Peyer's patch (tissue), 4 donors: ENCODE measurements at regions not wholly inside any gene's neighbourhood (a gene's known extent, or its start where the extent isn't known, plus 50 kb on each side); places are given as distances from the start of the nearest gene placed in this dataset.

Experiments
- POLR2A ChIP-seq, 2 donors: fragments of 450-650 bp; IDR thresholded peaks; one replicate each; pipeline ENCODE4 v1.5.1; 2017; ENCODE audit warnings: antibody characterized with exemption in 2 of 2, mild to moderate bottlenecking in 2 of 2, moderate library complexity in 2 of 2
- TF ChIP-seq, protein P1 (sequence below), 6 experiments: fragments of 450-650 bp in 4 of 6; fragments of 200-600 bp in 2 of 6; sonication (generic) in 1 of 6; IDR thresholded peaks; one replicate each; pipeline ENCODE4 v1.5.1; 2017 to 2019; ENCODE audit warnings: antibody characterized with exemption in 6 of 6, mild to moderate bottlenecking in 3 of 6, moderate library complexity in 1 of 6

DNA sequence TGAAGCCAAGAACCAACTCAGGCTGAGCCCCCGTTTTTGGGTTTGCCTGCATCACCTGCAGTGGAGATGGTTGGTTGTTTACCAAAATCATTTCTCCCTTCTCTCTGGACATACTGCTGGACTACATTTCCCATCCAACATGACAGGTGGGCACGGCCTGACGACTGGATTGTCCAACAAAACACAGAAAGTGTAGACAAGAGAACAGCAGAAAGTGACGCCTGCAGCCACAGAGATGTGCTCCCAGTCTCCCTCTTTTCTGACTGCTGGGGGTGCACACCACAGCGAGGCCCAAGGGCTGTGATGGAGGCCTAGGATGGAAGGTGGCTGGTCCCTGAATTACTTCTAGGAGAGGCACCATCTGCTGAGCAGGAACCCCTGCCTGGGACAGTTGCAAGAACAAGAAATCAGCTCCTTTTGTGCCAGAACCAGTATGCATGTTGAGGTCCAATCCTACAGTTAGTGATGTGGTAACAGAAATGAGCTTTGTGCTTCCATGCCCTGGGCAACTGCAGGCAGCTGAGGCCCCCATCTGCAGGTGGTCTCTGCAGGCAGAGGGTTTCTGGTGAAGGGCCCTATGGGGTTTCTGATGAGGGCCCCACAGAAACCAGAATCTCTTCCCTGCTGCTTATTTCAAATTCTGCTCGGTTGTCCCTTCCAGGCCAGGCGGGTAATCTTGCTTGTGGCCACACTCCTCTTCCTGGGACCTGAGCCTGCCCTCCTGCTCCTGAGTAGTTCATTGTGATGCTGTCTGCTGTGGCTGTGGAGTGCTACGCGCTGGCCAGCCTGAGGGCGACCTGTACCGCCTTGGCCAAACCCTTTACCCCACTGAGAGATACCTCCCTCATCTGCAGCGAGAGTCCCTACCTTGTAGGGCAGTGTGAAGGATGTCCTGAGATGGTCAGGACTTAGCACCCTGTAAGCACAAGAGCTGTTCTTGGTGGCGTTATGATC is 168.3 kb downstream of the ASB1 start:
- TF ChIP-seq, protein P1, sequence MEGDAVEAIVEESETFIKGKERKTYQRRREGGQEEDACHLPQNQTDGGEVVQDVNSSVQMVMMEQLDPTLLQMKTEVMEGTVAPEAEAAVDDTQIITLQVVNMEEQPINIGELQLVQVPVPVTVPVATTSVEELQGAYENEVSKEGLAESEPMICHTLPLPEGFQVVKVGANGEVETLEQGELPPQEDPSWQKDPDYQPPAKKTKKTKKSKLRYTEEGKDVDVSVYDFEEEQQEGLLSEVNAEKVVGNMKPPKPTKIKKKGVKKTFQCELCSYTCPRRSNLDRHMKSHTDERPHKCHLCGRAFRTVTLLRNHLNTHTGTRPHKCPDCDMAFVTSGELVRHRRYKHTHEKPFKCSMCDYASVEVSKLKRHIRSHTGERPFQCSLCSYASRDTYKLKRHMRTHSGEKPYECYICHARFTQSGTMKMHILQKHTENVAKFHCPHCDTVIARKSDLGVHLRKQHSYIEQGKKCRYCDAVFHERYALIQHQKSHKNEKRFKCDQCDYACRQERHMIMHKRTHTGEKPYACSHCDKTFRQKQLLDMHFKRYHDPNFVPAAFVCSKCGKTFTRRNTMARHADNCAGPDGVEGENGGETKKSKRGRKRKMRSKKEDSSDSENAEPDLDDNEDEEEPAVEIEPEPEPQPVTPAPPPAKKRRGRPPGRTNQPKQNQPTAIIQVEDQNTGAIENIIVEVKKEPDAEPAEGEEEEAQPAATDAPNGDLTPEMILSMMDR (IDR thresholded peaks at IDR 0.05): no peak
- TF ChIP-seq POLR2A (IDR thresholded peaks at IDR 0.05): no peak
